ENCODE measurements at regions not wholly inside any gene's neighbourhood (a gene's known extent, or its start where the extent isn't known, plus 50 kb on each side); places are given as distances from the start of the nearest gene placed in this dataset.

DNA sequence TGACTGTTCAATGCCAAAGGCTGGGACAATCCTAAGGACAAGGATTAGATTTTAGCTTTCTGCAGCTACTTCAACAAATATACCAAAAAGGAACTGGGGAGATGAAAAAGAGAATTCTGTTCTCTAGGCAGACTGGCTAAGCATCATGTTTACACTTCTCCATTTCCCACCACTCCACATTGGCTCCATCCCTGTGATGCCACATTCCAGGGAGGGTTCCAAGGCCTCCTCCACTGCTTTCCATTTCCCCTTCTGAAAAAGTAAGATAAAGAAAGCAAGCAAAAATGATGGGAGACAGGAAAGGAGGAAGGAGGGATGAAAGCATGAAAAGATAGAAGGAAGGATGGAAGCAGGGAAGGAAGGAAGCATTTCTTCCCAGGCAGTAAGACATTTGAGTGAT is 315.8 kb downstream of the BLID start:
- DNase-seq (ENCODE audit: low read depth in 2 of 2), result no peak

DNA sequence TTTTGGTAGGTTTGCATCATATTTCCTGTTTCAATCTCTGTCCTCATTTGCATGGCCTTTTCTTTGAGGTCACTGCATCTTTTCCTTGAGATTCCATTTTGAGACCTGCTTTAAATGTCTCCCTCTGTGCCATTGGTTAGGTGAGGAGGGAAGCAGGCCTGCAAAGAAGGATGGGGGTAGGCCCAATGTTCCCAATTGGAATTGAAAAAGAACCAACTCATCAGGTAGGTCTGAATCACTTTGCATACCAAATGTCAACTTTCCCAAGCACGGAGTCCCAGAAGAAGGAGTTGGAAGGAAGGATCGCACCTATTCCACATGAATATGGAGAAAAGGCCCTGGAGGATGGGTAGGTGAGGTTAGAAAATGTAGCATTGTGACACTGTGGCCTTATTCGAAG is 318.5 kb downstream of the BLID start:
- DNase-seq (ENCODE audit: low read depth in 2 of 2), result no peak

DNA sequence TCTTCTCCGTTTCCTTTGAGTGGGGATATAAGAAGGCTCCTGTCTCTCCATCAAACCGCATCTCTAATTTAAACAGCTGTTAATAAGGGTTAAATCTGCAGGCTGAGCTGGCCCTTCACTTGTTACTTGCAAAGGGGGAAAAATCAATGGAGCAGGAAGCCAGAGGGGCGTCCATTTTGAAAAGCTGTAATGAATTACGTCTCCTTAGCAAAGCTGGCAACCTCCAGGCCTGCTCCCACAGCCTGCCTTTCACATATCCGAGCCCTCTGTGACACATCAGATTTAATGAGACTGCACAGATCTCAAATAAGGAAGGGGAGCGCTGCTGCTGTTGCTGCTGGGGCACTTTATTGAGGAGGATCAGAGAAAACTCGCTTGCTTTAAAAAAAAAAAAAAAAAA is 320.8 kb downstream of the BLID start:
- no peak for DNase-seq (ENCODE audit: low read depth in 2 of 2)

DNA sequence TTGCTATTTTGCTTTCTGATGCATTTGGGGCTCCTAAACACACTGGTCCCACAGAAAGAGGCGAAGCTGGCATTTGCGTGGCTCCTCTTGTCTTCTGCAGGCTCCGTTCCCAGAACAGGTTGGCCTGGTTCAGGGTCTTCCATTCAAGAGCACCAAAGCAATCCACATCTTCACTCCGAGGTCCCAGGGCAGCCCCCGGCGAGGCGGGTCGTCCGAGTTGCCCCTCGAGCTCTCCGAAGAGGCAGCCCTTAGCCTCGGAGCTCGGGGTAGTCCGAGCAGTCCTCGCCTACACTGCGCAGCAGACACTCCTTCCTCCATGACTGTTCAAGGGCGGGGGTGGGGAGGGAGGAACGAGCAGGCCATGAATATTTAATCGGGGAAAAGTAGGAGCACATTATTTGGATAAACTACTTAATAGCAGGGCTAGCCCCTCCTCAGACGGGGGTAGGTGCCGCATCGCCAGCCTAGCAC is 321.3 kb downstream of the BLID start:
- DNase-seq (ENCODE audit: low read depth in 2 of 2), result no peak

DNA sequence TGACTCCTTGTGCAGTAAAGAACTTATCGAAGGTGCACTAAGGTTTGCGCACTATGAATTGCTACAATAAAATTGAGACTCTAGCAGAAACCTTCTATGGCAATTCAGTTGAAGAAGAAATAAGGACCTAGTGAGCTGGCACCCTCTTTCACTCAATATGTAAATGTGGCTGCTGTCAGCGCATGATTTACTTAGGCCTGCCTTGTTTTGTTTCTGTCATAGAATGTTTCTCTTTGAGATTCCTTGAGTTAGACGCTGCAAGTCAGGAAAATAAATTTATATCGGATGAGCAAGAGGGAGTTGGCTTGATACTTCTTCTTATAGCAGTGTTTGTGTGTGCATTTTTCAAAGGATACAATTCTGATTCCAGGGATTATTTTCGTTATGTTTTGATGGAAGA is 322.1 kb downstream of the BLID start:
- no peak for DNase-seq (ENCODE audit: low read depth in 2 of 2)

DNA sequence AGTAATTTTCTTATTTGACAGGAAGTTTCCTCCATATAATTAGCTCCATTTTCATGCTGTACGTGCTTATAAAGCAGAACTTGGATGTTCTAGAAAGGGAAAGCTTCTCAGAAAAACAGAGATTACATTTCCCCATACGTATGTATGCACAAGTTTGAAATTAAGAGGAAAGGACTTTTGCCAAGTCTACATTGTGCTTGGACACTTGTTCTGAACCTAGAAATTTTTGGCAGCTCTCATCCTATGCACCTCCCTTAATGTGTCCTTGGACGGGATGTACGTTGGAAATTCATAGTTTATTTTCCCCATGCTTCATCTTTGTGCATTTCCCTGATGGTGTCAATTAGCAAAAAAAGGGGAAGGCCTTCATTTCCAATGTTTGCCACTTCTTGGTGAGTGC is 322.7 kb downstream of the BLID start:
- no peak for DNase-seq (ENCODE audit: low read depth in 2 of 2)

DNA sequence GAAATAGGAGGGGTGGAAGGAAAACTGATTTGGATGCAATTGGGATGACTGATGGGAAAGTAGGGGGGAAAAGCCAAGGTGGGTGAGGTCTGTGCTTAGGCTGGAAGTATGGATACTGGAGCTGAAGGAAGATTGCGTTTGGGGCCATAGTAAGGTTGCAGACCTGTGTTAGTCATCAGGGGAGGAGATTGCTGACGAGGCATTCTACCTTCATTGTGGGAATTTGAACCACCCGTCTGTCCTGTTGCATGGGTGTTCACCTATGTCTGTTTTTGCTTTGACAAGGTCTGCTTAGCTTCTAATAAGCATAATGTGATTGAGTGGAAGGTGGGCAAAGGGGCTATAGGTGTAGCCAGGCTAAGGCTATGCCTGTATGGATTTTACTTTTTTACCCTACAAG is 323.8 kb downstream of the BLID start:
- no peak for DNase-seq (ENCODE audit: low read depth in 2 of 2)

DNA sequence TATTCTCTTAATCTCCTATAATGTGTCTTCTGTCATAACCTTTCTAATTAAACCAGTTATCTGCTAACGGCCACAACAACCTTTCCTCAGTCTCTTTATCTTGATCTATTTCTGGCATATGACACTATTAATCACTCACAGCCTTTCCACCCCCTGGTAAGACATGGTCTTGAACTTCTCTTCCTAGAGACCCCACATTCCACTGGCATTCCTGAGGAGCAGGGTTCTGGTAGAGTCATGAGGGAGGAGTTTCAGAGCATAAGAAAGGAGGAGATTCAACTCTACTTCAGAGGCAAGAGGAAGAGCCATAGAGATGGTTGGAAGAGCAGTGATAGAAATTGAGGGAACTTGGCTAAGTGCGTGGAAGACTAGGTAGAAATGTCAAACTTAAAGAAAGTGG is 325.6 kb downstream of the BLID start:
- DNase-seq (ENCODE audit: low read depth in 2 of 2), result no peak

DNA sequence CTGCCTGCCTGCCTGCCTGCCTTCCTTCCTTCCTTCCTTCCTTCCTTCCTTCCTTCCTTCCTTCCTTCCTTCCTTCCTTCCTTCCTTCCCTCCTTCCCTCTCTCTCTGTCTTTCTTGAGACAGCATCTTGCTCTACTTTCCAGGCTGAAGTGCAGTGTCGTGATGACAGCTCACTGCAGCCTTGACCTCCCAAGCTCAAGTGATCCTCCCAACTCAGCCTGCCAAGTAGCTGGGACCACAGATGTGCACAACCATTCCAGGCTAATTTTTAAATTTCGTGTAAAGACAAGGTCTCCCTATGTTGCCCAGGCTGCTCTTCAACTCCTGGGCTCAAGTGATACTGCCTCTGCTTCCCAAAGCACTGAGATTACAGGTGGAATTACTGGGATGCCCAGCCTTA is 328.2 kb upstream of the SORL1-AS1 start:
- no peak for DNase-seq (ENCODE audit: low read depth in 2 of 2)

DNA sequence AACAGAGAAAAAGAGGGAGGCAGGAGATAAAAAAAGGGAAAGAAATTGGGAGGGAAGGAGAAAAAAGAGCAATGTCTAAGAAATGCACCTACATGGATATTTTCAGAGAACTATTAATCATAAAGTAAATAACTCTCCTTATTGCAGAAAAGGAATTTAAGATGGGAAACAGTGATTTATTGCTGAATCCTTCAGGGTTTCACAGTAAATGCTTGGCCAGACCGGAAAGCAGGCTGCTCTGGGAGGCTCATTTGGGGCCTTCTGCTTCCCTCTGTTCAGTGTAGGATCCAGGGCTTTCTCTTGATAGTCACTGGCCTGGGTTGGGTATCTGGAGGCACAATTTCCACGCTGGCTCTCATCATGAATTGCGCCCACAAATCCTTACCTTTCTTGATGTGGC is 324.3 kb upstream of the SORL1-AS1 start:
- DNase-seq (ENCODE audit: low read depth in 2 of 2), result no peak

DNA sequence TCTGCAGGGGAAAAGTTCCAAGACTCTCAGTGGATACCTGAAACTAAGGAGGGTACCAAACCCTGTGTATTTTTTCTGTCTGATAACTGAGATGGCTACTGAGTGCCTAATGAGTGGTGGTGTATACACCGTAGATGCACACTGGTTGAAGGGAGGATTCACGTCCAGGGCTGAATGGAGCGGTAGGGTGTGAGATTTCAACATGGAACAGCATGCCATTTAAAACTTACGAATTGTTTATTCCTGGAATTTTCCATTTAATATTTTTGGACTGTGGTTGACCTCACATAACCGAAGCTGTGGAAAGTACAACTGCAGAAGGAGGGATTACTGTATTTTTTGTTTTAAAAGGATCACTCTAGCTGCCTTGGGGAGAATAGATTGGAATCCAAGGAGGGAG is 322.5 kb upstream of the SORL1-AS1 start:
- no peak for DNase-seq (ENCODE audit: low read depth in 2 of 2)

DNA sequence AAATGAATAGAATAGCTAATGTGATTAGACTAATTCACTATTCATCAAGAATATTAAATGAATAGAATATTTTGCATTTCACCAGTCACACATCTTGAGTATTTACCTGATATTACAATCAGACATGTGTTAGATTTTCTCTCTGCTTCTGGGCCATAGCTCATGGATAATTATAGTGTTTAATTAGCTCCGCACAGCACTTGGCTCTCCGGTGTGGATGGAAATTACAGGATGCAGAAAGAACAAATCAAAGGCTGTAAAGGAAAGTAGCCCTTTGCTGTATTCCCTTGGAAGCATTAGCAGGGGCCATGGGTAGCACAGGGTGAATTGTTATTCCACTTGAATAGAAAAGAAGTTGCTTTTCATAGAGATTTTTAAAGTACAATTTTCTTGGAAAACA is 320.3 kb upstream of the SORL1-AS1 start:
- no peak for DNase-seq (ENCODE audit: low read depth in 2 of 2)

DNA sequence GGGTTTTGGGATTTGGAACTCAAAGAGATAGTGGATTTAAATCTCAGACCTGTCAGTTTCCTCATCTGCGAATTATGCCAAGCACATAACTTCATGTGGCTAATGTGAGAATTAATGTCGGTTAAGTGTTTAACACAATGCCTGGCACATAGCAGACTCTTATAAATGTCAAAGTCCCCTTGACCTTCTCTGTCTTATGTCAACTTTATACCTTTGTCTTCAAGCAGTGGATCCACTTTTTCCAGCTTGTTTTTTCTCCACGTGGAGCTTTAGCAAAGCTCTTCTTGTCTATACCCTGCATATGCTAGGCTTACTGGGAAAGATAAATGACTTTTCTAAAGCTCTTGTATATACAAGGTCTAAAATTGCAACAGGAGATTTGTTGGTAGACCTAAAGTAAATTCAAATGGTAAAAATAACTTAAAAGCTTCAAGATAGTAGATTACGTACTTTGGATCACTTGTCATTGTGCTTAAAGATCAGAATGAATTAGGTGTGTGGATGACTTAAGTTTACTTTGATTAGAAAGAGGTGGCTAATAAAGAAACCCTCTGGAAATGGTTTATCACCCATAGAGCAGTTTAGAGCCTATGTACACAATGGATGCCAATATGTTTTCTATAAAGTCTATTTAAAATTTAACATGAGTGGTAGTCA is 318.3 kb upstream of the SORL1-AS1 start:
- DNase-seq (ENCODE audit: low read depth in 2 of 2), result no peak

DNA sequence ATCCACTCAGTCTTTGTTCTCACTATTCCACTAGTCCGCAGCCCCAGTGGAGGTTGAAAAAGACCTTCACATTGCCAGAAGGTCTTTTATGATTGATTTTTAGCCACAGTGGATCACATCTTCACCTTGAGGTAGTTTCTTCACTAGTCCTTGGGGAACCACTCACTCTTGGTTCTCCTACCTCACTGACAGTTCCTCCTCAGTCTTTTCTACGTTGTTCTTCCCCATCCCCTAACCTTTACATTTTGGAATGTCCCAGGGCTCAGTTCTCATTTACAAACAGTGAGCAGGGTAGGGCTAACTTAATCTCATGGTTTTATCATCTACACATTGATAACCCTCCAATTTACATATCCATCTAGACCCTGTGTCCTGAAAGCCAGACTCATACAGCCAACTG is 316.4 kb upstream of the SORL1-AS1 start:
- DNase-seq (ENCODE audit: low read depth in 2 of 2), result no peak

DNA sequence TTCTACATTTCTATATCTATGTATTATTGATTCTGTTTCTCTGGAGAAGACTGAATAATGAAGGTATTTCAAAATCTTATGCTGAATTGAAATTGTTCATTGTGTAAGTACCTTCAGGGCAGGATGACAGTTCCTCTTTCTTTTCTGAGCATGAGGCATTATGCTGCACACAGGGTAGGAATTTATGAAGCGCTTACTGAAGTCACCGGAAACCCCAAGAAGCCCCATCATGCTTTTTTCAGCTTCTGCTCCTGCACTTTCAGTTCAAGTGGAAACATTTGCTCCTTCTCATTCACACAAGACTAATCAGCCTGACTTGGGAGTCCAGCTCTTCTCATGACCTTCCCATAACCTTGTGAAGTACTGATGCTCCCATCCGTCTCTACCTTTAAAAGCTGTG is 314.7 kb upstream of the SORL1-AS1 start:
- no peak for DNase-seq (ENCODE audit: low read depth in 2 of 2)

DNA sequence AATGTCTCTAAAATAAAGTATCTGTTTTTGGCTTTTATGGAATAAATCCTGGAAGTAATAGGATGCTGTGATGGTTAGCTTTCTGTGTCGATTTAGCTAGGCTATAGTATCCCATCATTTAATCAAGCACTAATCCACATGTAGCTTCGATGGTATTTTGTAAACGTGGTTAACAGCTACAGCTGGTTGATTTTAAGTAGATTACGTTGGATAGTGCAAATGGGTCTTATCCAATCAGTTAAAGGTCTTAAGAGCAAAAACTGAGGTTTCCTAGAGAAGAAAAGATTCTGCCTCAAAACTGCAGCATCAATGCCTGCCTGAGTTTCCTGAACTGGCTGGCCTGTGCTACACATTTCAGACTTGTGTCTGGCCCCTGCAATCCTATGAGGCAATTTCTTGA is 314.2 kb upstream of the SORL1-AS1 start:
- DNase-seq (ENCODE audit: low read depth in 2 of 2), result no peak

DNA sequence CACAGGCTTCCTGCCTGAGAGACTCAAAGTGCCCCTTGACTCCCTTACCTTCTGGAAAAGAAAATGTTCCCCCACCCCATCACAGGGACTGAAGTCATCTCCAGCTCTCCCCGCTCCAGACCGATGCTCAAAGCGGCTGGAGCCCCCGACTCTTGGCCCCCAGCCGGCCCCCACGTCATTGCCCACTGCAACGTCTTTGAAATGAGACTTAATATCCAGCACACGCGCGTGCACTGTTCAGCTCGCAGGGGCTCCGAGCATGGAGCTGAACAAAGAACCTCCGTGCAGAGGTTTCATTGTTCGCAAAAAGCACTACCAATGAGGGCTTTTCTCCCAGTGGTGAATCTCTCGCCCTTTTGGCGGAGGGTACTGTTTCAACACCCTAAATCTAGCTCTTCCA is 313.4 kb upstream of the SORL1-AS1 start:
- DNase-seq (ENCODE audit: low read depth in 2 of 2), result no peak

DNA sequence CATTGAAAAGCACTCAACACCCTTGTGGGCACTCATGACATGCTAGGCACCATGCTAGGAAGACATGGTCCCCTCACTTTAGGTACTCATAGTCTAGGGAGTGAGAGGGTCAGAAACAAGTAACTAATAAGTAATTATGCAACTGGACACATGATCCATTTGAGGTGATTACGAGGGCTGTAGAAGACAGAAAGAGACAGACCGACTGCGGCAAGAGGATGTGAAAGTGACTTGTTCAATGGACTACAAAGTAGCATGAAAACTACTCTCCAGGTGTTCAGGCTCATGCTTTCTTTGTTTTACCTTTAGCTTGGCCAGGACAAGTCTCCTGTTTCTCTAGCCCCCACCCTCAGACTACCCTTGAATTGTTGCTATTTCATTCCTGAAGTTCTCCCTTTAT is 310.8 kb upstream of the SORL1-AS1 start:
- no peak for DNase-seq (ENCODE audit: low read depth in 2 of 2)

DNA sequence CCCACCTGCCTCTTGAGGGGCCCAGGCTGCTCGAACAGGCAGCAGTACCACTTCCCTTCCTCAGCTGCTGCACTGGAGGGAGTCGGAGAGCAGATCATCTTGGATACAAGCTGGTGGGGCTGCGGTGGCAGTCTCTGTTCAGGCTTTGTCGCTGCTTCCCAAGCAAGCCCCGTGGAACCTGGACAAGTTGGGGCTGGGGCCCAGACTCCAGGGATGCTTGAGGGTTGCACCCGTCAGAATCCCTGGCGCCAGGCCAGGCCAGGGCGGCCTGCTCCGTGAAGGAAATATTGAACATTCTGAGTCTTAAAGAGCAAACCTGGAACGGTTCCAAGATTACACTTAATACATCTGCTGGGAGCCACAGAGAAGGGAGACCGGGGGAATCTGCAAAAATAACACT is 310.1 kb upstream of the SORL1-AS1 start:
- no peak for DNase-seq (ENCODE audit: low read depth in 2 of 2)

DNA sequence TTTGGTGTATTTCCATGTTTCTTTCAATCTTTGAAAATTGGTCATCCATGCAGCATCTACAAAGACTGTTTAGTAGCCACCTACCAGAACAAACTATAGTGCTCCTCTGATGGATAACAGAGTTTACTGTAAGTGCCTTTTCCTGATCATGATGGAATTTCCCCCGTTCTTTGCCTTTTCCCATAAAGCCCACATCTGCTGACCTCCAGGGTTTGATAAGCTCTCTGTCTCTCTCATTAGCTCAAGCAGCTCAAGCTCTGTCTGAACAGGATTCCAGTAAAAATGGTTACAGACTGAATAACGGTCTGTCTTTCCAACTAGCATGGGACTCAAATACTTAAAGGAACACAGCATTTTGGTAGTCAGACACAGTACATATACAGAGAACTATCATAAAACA is 308.4 kb upstream of the SORL1-AS1 start:
- DNase-seq (ENCODE audit: low read depth in 2 of 2), result no peak

DNA sequence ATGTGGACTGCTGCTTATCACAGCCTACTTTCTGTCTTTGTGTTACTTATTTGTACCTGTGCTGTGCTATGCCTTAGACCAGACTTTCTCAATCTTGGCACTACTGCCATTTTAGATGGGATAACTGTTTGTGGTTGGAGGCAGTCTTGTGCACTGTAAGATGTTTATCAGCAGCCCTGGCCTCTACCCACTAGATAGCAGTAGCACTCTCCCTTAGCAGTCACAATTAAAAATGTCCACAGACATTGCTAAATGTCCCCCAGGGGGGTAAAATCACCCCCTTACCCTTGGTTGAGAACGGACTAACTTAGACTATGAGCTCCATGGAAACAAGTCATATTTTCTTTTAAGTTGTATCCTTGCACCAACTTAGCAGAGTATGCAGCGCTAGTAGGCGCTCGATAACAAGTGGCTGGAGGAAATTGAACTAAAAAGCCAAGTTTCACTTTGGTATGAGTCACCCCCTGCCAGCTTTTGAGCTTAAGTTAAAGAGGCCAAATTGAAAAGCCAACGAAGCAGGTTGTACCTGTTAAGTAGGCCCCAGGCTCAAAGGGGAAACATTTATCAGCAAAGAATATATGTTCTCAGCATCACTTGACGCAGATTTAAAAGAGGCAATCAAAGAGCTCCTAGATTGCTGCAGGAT is 304.8 kb upstream of the SORL1-AS1 start:
- DNase-seq (ENCODE audit: low read depth in 2 of 2), result no peak

DNA sequence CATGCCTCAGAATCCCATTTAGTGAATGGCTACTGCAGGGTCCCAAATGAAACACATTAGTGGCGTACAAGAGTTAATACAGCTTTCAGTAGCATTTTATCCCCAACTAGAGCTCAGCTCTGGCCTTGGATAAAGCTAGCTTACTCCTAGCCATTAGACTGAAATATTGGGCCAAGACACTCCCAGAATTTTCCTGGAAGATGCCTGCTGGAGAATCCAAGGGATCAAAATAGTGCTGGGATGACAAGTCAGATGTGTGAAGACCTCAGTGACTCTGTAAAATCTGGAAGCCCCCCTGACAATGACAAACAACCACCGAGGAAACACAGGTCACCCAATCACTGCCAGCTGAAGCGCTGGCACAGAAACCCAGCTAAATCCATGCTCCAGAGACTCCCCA is 303.1 kb upstream of the SORL1-AS1 start:
- no peak for DNase-seq (ENCODE audit: low read depth in 2 of 2)

DNA sequence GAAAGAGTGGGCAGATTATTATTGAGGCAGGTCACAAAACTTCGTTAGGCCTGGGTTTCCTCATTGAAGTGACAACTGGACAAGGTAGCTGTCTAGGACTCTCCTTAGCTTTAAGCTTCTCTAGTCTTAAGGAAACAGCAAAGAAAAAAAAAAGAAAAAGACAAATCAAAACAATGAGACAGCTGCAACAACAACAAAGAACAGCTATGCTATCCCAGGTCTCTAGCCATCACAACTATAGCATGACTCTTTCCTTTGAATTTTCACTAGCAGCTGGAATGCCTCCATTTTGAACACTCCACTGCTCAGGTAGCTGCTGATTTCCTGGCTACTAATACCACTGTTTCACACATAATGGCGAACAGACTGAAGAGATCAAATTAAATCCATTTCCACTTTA is 302.4 kb upstream of the SORL1-AS1 start:
- no peak for DNase-seq (ENCODE audit: low read depth in 2 of 2)

DNA sequence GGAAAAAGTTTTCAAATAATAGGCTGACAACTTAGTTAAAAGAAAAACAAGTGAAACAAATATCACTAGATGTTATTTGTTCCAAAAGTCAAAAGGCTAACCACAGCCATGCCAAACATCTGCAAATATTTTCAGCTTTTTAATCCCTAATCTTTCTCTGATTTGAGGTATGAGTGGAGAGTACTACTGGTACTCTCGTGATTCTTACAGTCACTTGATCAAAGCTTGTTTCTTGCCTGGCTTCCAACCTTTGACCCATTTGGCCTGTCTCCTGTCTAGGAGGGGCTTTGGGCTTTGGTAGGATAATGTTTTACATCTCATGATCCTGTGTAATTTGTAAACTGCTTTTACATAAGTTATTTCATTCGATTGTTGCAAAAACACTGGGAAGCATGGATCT is 301.8 kb upstream of the SORL1-AS1 start:
- DNase-seq (ENCODE audit: low read depth in 2 of 2), result no peak

All from dermis microvascular lymphatic vessel endothelial cell (primary cell).